ENCODE measurements at regions not wholly inside any gene's neighbourhood (a gene's known extent, or its start where the extent isn't known, plus 50 kb on each side); places are given as distances from the start of the nearest gene placed in this dataset.
"Not testable (repeated sequence)": the region's sequence is repeated elsewhere in the genome, so short reads cannot be mapped to it uniquely, and the experiment has no call there.

GRCh38 chr7:149604521-149604920 lies 106.9 kb upstream of the ZNF746 start:
- no peak for DNase-seq (ENCODE audit: low read depth)

DNA sequence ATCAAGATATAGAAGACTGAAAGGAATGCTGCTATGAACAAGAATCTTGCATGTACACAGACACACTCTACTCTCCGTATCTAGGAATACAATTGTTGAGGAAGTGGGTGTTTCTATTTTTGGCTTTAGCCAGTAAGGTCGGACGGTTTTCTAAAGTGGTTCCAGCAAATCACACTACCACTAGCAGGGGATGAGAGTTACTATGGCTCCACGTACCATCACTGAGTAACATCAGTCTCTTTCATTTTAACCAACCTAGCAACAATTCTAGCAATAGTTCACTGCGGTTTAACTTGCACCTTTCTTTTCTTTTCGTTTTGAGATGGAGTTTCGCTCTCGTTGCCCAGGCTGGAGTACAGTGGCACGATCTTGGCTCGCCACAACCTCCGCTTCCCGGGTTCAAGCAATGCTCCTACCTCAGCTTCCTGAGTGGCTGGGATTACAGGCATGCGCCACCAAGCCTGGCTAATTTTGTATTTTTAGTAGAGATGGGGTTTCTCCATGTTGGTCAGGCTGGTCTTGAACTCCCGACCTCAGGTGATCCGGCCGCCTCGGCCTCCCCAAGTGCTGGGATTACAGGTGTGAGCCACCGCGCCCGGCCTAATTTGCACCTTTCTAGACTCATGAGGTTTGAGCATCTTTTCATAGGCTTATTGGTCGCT lies 103.2 kb upstream of the ZNF746 start:
- not testable (repeated sequence) for DNase-seq (ENCODE audit: low read depth)

- no peak for DNase-seq (ENCODE audit: low read depth)
Observed at GRCh38 chr7:149599636-149600206, 102.1 kb upstream of the ZNF746 start.

DNA sequence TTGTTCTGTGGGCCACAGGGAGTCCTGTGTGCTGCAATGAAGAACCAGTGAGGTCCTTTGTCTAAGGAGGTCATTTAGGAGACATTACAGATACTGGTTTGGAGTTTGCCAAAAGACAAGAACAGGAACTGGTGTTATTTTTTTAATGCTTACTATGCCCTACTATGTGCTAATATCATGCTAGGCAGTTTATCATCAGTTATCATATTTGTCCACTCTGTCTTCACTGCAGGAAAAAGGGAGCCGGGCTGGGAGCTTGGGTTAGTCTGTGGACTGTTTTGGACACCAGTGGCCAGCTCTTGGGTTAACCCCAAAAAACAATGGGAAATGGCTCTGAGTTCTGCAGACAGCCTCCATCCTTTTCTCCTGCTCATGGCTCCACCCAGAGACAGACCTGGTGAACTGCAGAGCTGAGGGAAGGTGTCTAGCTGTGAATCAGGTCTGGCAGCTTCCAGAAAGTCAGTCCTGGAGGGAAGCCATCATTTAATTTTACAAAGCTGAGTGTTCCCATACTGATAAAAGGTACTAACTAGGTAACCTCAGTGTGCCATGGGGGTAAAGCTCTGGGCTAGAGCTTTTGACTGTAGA lies 101.2 kb upstream of the ZNF746 start:
- no peak for DNase-seq (ENCODE audit: low read depth)

- not testable (repeated sequence) for DNase-seq (ENCODE audit: low read depth)
Observed at GRCh38 chr7:149597789-149598188, 100.2 kb upstream of the ZNF746 start.

DNA sequence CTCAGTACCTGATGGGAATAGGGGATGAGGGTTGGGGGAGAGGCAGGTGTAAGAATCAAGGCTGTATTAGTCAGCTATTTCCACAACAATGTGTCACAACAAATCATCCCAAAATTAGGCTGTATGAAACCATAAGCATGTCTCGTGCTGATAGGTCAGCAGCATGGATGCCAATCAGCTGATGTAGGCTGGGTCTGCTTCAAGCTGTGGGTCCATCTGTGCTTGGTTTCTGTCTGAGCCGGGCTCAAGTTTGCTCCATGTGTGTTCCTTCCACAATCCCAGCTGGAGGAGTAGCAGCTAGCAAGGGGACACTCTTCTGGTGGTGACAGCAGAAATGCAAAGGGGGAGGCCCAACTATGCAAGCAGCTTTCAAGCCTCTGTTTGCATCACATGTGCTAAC lies 97.9 kb upstream of the ZNF746 start:
- no peak for DNase-seq (ENCODE audit: low read depth)

GRCh38 chr7:149595078-149595477 lies 97.5 kb upstream of the ZNF746 start:
- no peak for DNase-seq (ENCODE audit: low read depth)

- DNase-seq (ENCODE audit: low read depth), result no peak
Observed at GRCh38 chr7:149588930-149589329, 91.3 kb upstream of the ZNF746 start.

- no peak for DNase-seq (ENCODE audit: low read depth)
Observed at GRCh38 chr7:149586646-149587645, 89.3 kb upstream of the ZNF746 start.

GRCh38 chr7:149584530-149584929 lies 86.9 kb upstream of the ZNF746 start:
- no peak for DNase-seq (ENCODE audit: low read depth)

DNA sequence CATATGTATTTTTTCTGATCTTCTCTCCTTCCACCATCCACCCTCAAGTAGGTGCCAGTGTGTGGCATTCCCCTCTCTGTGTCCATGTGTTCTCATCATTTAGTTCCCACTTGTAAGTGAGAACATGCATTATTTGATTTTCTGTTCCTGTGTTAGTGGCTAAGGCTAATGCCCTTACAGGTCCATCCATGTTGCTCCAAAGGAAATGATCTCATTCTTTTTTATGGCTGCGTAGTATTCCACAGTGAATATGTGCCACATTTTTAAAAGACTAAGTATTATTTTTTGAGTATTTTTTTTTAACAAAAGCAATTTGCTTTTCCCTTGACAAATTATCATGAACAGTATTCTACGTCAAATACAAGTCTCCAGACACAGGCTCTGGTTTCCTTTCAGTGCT lies 86.4 kb upstream of the ZNF746 start:
- DNase-seq (ENCODE audit: low read depth), result no peak

DNA sequence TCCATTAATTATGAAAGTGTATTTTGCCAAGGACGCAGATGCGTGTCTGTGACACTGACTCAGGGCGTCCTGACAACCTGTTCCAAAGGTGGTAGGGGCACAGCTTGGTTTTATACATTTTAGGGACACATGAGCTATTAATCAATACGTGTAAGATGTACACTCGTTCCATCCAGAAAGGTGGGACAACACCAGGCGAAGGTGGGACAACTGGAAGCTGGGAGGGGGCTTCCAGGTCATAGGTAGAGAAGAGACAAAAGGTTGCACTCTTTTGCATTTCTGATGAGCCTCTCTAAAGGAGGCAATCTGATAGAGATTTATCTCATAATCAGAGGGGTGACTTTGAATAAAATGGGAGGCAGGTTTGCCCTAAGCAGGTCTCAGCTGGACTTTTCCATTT lies 82.7 kb upstream of the ZNF746 start:
- no peak for DNase-seq (ENCODE audit: low read depth)

DNA sequence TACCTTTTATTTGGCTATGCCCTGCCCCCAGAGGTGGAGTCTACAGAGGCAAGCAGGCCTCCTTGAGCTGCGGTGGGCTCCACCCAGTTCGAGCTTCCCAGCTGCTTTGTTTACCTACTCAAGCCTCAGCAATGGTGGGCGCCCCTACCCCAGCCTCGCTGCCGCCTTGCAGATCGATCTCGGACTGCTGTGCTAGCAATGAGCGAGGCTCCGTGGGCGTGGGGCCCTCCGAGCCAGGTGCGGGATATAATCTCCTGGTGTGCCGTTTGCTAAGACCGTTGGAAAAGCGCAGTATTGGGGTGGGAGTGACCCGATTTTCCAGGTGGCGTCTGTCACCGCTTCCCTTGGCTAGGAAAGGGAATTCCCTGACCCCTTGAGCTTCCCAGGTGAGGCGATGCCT lies 81.8 kb upstream of the ZNF746 start:
- not testable (repeated sequence) for DNase-seq (ENCODE audit: low read depth)

- not testable (repeated sequence) for DNase-seq (ENCODE audit: low read depth)
Observed at GRCh38 chr7:149574428-149574827, 76.8 kb upstream of the ZNF746 start.

GRCh38 chr7:149573519-149573918 lies 75.9 kb upstream of the ZNF746 start:
- no peak for DNase-seq (ENCODE audit: low read depth)

- not testable (repeated sequence) for DNase-seq (ENCODE audit: low read depth)
Observed at GRCh38 chr7:149572920-149573319, 75.3 kb upstream of the ZNF746 start.

DNA sequence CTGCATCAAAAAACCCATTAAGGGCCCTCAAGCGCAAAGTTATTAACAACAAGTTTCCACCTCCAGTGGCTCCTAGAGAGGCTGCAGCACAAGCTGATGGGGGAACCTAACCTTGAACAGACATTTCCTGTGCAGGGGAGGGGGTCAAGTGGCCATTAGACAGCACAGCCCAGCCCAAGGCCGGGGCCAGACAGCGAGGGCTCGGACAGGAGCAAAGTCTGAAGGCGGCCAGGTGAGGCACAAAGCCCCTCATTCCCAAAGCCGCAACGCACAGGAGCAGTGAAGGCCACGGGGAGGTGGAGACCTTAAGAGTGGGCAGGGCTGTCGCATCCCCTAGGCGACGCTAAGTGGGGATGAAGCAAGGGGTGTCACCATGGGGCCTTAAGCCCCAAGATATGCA lies 73.2 kb upstream of the ZNF746 start:
- DNase-seq (ENCODE audit: low read depth), result no peak

GRCh38 chr7:149569726-149570422 lies 72.3 kb upstream of the ZNF746 start:
- DNase-seq (ENCODE audit: low read depth), result no peak

- DNase-seq (ENCODE audit: low read depth), result no peak
Observed at GRCh38 chr7:149569025-149569725, 71.6 kb upstream of the ZNF746 start.

DNA sequence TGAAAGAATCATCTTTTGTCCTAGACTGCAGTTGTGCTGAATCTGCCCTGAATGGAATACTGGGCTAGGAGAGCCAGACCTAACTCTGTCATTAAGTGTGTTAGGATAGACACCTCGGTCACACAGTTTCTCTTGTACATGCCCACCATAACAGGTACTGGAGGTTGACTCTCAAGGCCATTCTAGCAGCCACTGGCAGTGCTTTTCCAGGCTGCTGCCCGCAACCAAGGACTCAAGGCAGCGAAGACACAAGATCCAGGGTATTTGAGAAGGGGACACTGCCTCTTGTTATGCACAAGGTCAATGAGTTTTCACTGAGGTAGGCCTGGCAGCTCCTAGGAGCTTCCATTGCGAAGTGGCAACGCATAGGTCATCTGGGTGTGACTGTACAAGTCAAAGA lies 70.6 kb upstream of the ZNF746 start:
- no peak for DNase-seq (ENCODE audit: low read depth)

GRCh38 chr7:149566103-149566502 lies 68.5 kb upstream of the ZNF746 start:
- no peak for DNase-seq (ENCODE audit: low read depth)

- no peak for DNase-seq (ENCODE audit: low read depth)
Observed at GRCh38 chr7:149565096-149565382, 67.4 kb upstream of the ZNF746 start.
